K562 (cell line): ENCODE measurements at regions not wholly inside any gene's neighbourhood (a gene's known extent, or its start where the extent isn't known, plus 50 kb on each side); places are given as distances from the start of the nearest gene placed in this dataset.

ENCODE experiments used
- ATAC-seq: fragments of 200-7000 bp; cut with Tn5 transposase; 3 replicates; pipeline ENCODE4 v1.9.1; 2020; ENCODE audit warnings: moderate library complexity
- BruUV-seq: library from RNA; stranded (reverse); fragments of 400-500 nt; replicated peaks from 2 replicates; lab custom pipeline; 2021; lab: Mats Ljungman, UMichigan
- CTCF ChIA-PET: fragments of 300-600 bp; formaldehyde crosslinking; extraction: SDS; loops from one replicate; lab custom pipeline; 2021; ENCODE audit warnings: low intra/inter-chr PET ratio; lab: Yijun Ruan, JAX
- POLR2A ChIA-PET: fragments of 300-600, 350-650 bp; sonication (Branson Sonifier 250); formaldehyde crosslinking; extraction: SDS; loops from one replicate; lab custom pipeline; 2021; ENCODE audit warnings: antibody characterized with exemption, inconsistent platforms; lab: Yijun Ruan, JAX
- DNase-seq, 4 experiments: peaks; one replicate each; pipeline versions ENCODE4 v3.0.0 to v3.0.0-alpha.2; 2011 to 2018; ENCODE audit warnings: low spot score in 3 of 4, mixed read lengths in 3 of 4; ENCODE audit errors: extremely low read depth in 1 of 4
- FAIRE-seq: peaks from 2 replicates; lab custom pipeline; 2011; peaks lifted over from hg19 to GRCh38; lab: Jason Lieb, UNC
- H2AFZ ChIP-seq: 2 replicates; pipeline ENCODE4 v1.6.0; 2011; ENCODE audit warnings: low read depth, low read length, control low read depth, inconsistent platforms
- H3K27ac ChIP-seq: fragments of 200-600 bp; 3 replicates; pipeline ENCODE4 v1.8.0; 2011; ENCODE audit warnings: low read depth, mild to moderate bottlenecking, control low read depth, inconsistent platforms, low read length, moderate library complexity, mixed read lengths; ENCODE audit errors: extremely low read depth
- H3K27me3 ChIP-seq, 2 experiments: fragments of 300-600 bp in 1 of 2; 2 replicates in 1 of 2; 3 replicates in 1 of 2; pipeline versions ENCODE4 v1.6.0 to v1.8.0; 2011; ENCODE audit warnings: inconsistent platforms in 2 of 2, low read length in 2 of 2, mild to moderate bottlenecking in 1 of 2, mixed read lengths in 1 of 2, moderate library complexity in 1 of 2; ENCODE audit not compliant: control insufficient read depth in 2 of 2, insufficient read depth in 2 of 2
- H3K36me3 ChIP-seq: fragments of 300-600 bp; 3 replicates; pipeline ENCODE4 v1.8.0; 2011; ENCODE audit warnings: mild to moderate bottlenecking, low read length, inconsistent platforms; ENCODE audit not compliant: control insufficient read depth, insufficient read depth
- H3K4me1 ChIP-seq, 2 experiments: fragments of 200-600 bp in 1 of 2; replicated peaks in 1 of 2; 2 replicates in 1 of 2; 3 replicates in 1 of 2; pipeline versions ENCODE4 v1.5.1 to v1.8.0; 2011; ENCODE audit warnings: inconsistent platforms in 2 of 2, low read length in 2 of 2, mild to moderate bottlenecking in 1 of 2, mixed read lengths in 1 of 2, moderate library complexity in 1 of 2; ENCODE audit not compliant: control insufficient read depth in 2 of 2, insufficient read depth in 2 of 2
- H3K4me2 ChIP-seq: 2 replicates; pipeline ENCODE4 v1.6.1; 2011; ENCODE audit warnings: low read length, control low read depth, inconsistent platforms, mixed read lengths; ENCODE audit not compliant: insufficient read depth
- H3K4me3 ChIP-seq: fragments of 200-600 bp; sonication (generic), shearing (Covaris generic); 2 replicates; pipeline ENCODE4 v1.5.1; 2016; ENCODE audit warnings: control low read depth, inconsistent platforms
- H3K79me2 ChIP-seq: fragments of 200-600 bp; 3 replicates; pipeline ENCODE4 v1.8.0; 2011; ENCODE audit warnings: low read length, inconsistent platforms; ENCODE audit not compliant: control insufficient read depth, insufficient read depth
- H3K9ac ChIP-seq, 2 experiments: 2 replicates each; pipeline versions ENCODE4 v1.6.0 to v1.6.1; 2011; ENCODE audit warnings: low read depth in 2 of 2, low read length in 2 of 2, control low read depth in 1 of 2, inconsistent platforms in 1 of 2, mild to moderate bottlenecking in 1 of 2, mixed read lengths in 1 of 2; ENCODE audit not compliant: insufficient read depth in 1 of 2
- H3K9me1 ChIP-seq: one replicate; pipeline ENCODE4 v1.6.0; 2011; ENCODE audit warnings: inconsistent platforms, mild to moderate bottlenecking, low read length, moderate library complexity; ENCODE audit not compliant: control insufficient read depth, insufficient read depth
- H3K9me3 ChIP-seq: replicated peaks from 2 replicates; pipeline ENCODE4 v1.5.1; 2011; ENCODE audit warnings: low read depth, low read length, inconsistent platforms; ENCODE audit not compliant: control insufficient read depth, insufficient read depth
- H4K20me1 ChIP-seq: replicated peaks from 2 replicates; pipeline ENCODE4 v1.6.1; 2011; ENCODE audit warnings: low read length, inconsistent platforms, mixed read lengths; ENCODE audit not compliant: control insufficient read depth, insufficient read depth
- ARID3A ChIP-seq: IDR thresholded peaks from 2 replicates; pipeline ENCODE4 v1.6.1; 2012; ENCODE audit warnings: low read depth, low read length, improper control_type of control experiment, borderline replicate concordance
- CLOCK ChIP-seq: fragments of 250-450 bp; sonication (Bioruptor Pico); IDR thresholded peaks from 2 replicates; pipeline ENCODE4 v1.4.0; 2020; ENCODE audit warnings: mild to moderate bottlenecking, moderate library complexity, borderline replicate concordance
- E2F8 ChIP-seq: fragments of 450-650 bp; IDR thresholded peaks from 2 replicates; pipeline ENCODE4 v1.7.1; 2018; ENCODE audit warnings: mild to moderate bottlenecking, low read depth; ENCODE audit not compliant: partially characterized antibody
- ETS1 ChIP-seq: conservative IDR thresholded peaks from 2 replicates; pipeline ENCODE4 v1.6.1; 2011; ENCODE audit warnings: low read depth, mild to moderate bottlenecking, low read length; ENCODE audit not compliant: control insufficient read depth
- HDAC6 ChIP-seq: IDR thresholded peaks from 2 replicates; pipeline ENCODE4 v1.6.1; 2012; ENCODE audit warnings: low read depth, mild to moderate bottlenecking, control low read depth, inconsistent platforms, low read length, moderate library complexity
- MAZ ChIP-seq, 2 experiments: fragments of 450-650 bp in 1 of 2; sonication (generic) in 1 of 2; formaldehyde crosslinking; IDR thresholded peaks in 1 of 2; conservative IDR thresholded peaks in 1 of 2; 2 replicates each; pipeline versions ENCODE4 v1.4.0 to v1.5.0; 2020; ENCODE audit warnings: mild to moderate bottlenecking in 1 of 2, missing genetic modification reagents in 1 of 2
- PURB ChIP-seq: sonication (generic); formaldehyde crosslinking; IDR thresholded peaks from 2 replicates; pipeline ENCODE4 v1.9.0; 2021; ENCODE audit warnings: low read depth, mild to moderate bottlenecking, missing genetic modification reagents
- THAP7 ChIP-seq: fragments of 250-450 bp; sonication (Bioruptor Pico); IDR thresholded peaks from 2 replicates; pipeline ENCODE4 v1.5.0; 2021
- ZHX1 ChIP-seq: fragments of 150-350 bp; conservative IDR thresholded peaks from 2 replicates; pipeline ENCODE4 v1.6.1; 2014; ENCODE audit warnings: low read length
- WGBS: fragments of 100-300 bp; shearing (Covaris generic); methylation state at CpG from one replicate; pipeline ENCODE4 v1.1.6; 2016; ENCODE audit warnings: low coverage, mixed read lengths; ENCODE audit not compliant: insufficient coverage; ENCODE audit errors: missing lambda C conversion rate; 5-methylcytosine and 5-hydroxymethylcytosine counted together
- in situ Hi-C: fragments of 300-500 bp; cut with MboI; formaldehyde crosslinking; loops from 4 replicates; pipeline ENCODE4 v1.15.0; 2018; ENCODE audit warnings: inconsistent platforms, mixed read lengths
- intact Hi-C: fragments of 100-400 bp; cut with micrococcal nuclease; formaldehyde crosslinking; loops from 2 replicates; pipeline ENCODE4 v1.14.2; 2022

- H3K9me3 ChIP-seq, result no peaks in the 10 kb centered on the region
- no peaks in the 10 kb centered on the region for H3K36me3 ChIP-seq
- no TSS peak for BruUV-seq
- no peak overlapping the region for H3K27ac ChIP-seq
- H3K9me1 ChIP-seq, result no peaks in the 10 kb centered on the region
- ChIA-PET POLR2A (no interaction called here), CTCF (interaction anchor here (0.6 kb wide), 1 partner anchor 193 kb away, joined by 3 read pairs; no protein-coding TSS in a partner anchor)
- no peaks in the 10 kb centered on the region for H3K79me2 ChIP-seq
- H3K27me3 ChIP-seq, result no peaks in the 10 kb centered on the region
- H3K4me3 ChIP-seq, result no peak overlapping the region
- no peak for ATAC-seq
- H4K20me1 ChIP-seq, result no peaks in the 10 kb centered on the region
- intact Hi-C loops, result no loop called here
- DNase-seq, result no peak
- H3K9ac ChIP-seq, result no peak overlapping the region
- no peak overlapping the region for H3K4me2 ChIP-seq
- no peaks in the 10 kb centered on the region for H3K4me1 ChIP-seq
- 0% methylated on average over 5 of the region's 5 CpGs for WGBS
- FAIRE-seq, result no peak
- no peak overlapping the region for H2AFZ ChIP-seq
- in situ Hi-C loops, result no loop called here
- TF ChIP-seq ETS1 (no peak), E2F8 (no peak), HDAC6 (no peak), THAP7 (no peak), MAZ (CRISPR knock-in tag; conservative IDR thresholded peaks at IDR 0.05 in 1 of 2, IDR thresholded peaks at IDR 0.05 in 1 of 2) (no peak), CLOCK (CRISPR knock-in tag) (no peak), ZHX1 (no peak), ARID3A (no peak), PURB (CRISPR knock-in tag) (no peak)
These were observed 220.1 kb upstream of the TSHZ2 start for GRCh38 chr20:52752023-52752422.
